Immature natural killer cell (primary cell): ENCODE measurements at regions not wholly inside any gene's neighbourhood (a gene's known extent, or its start where the extent isn't known, plus 50 kb on each side); places are given as distances from the start of the nearest gene placed in this dataset.
"Not testable (repeated sequence)": the region's sequence is repeated elsewhere in the genome, so short reads cannot be mapped to it uniquely, and the experiment has no call there.

Experiments used
- DNase-seq, 3 donors: peaks; one replicate each; pipeline ENCODE4 v3.0.0; 2022; ENCODE audit warnings: mixed read lengths in 1 of 3
- H3K27ac Mint-ChIP-seq, 6 donors: one replicate each; pipeline ENCODE4 v1.8.0; 2020; ENCODE audit warnings: mixed read lengths in 6 of 6, mild to moderate bottlenecking in 5 of 6, inconsistent platforms in 4 of 6, moderate library complexity in 3 of 6
- H3K27me3 Mint-ChIP-seq, 3 donors: one replicate each; pipeline ENCODE4 v1.8.0; 2020 to 2021; ENCODE audit warnings: low read depth in 3 of 3, mild to moderate bottlenecking in 3 of 3, mixed read lengths in 3 of 3, moderate library complexity in 3 of 3, inconsistent platforms in 1 of 3
- H3K36me3 Mint-ChIP-seq, 3 donors: one replicate each; pipeline ENCODE4 v1.8.0; 2020; ENCODE audit warnings: mixed read lengths in 3 of 3, inconsistent platforms in 2 of 3, mild to moderate bottlenecking in 2 of 3
- H3K4me1 Mint-ChIP-seq, 2 donors: one replicate each; pipeline ENCODE4 v1.8.0; 2020; ENCODE audit warnings: inconsistent platforms in 2 of 2, mild to moderate bottlenecking in 2 of 2, mixed read lengths in 2 of 2, moderate library complexity in 1 of 2
- H3K4me3 Mint-ChIP-seq, 5 donors: one replicate each; pipeline ENCODE4 v1.8.0; 2020; ENCODE audit warnings: mild to moderate bottlenecking in 5 of 5, mixed read lengths in 5 of 5, inconsistent platforms in 3 of 5, moderate library complexity in 3 of 5
- H3K9me3 Mint-ChIP-seq, 6 donors: one replicate each; pipeline ENCODE4 v1.8.0; 2020; ENCODE audit warnings: mild to moderate bottlenecking in 6 of 6, mixed read lengths in 6 of 6, inconsistent platforms in 4 of 6, moderate library complexity in 3 of 6

GRCh38 chr22:22178992-22179391 lies 65.6 kb upstream of the VPREB1 start:
- Mint-ChIP-seq H3K4me1 (no peaks in the 10 kb centered on the region), H3K27ac (no peak overlapping the region), H3K4me3 (no peak overlapping the region), H3K27me3 (peaks cover 2 to 13% (median 4%) of the 10 kb centered on the region in 3 donors), H3K36me3 (no peaks in the 10 kb centered on the region), H3K9me3 (no peaks in the 10 kb centered on the region)
- no peak for DNase-seq

DNA sequence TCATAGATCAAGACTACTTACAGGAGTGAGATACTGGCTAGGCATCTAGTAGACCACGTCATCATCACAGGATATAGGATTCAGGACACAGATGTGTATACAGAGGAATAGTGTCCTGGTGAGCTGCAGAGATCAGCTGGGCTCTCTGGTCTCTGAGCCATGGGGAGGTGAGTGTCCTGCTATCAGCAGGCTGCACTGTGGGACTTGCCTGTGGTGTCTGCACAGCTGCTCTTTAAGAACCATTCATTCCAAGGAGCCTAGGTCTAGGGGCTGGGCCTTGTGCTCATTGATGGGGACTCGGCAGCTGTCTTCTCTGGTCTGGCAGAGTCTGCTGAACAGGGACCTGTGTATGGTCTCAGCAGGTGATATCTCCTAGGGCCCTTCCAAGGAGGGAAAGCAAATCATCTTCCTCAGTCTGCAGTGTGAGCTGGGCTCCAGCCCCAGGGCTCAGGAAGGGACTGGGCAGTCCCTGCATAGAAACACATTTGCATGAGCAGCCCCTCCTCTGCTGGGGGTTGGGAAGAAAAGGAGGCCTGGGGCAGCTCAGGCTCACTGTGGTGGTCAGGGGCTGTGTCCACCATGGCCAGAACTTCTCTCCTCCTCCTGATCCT lies 66.1 kb upstream of the VPREB1 start:
- Mint-ChIP-seq H3K9me3 (no peaks in the 10 kb centered on the region), H3K4me1 (no peaks in the 10 kb centered on the region), H3K27me3 (peaks cover 2 to 15% (median 4%) of the 10 kb centered on the region in 3 donors), H3K27ac (no peak overlapping the region), H3K36me3 (no peaks in the 10 kb centered on the region), H3K4me3 (no peak overlapping the region)
- no peak for DNase-seq

- no peaks in the 10 kb centered on the region for H3K4me1 Mint-ChIP-seq
- DNase-seq, result no peak
- H3K27ac Mint-ChIP-seq, result no peak overlapping the region
- no peak overlapping the region for H3K4me3 Mint-ChIP-seq
- H3K9me3 Mint-ChIP-seq, result no peaks in the 10 kb centered on the region
- no peaks in the 10 kb centered on the region for H3K36me3 Mint-ChIP-seq
- peaks cover 2 to 18% (median 3%) of the 10 kb centered on the region in 3 donors for H3K27me3 Mint-ChIP-seq
Observed at GRCh38 chr22:22176929-22177616, 67.5 kb upstream of the VPREB1 start.

GRCh38 chr22:22172896-22173628 lies 71.5 kb upstream of the VPREB1 start:
- H3K4me3 Mint-ChIP-seq, H3K27ac Mint-ChIP-seq, H3K9me3 Mint-ChIP-seq, H3K27me3 Mint-ChIP-seq, DNase-seq, H3K36me3 Mint-ChIP-seq: not testable (repeated sequence)
- H3K4me1 Mint-ChIP-seq, result peaks cover 6 to 21% of the 10 kb centered on the region in 2 donors

DNA sequence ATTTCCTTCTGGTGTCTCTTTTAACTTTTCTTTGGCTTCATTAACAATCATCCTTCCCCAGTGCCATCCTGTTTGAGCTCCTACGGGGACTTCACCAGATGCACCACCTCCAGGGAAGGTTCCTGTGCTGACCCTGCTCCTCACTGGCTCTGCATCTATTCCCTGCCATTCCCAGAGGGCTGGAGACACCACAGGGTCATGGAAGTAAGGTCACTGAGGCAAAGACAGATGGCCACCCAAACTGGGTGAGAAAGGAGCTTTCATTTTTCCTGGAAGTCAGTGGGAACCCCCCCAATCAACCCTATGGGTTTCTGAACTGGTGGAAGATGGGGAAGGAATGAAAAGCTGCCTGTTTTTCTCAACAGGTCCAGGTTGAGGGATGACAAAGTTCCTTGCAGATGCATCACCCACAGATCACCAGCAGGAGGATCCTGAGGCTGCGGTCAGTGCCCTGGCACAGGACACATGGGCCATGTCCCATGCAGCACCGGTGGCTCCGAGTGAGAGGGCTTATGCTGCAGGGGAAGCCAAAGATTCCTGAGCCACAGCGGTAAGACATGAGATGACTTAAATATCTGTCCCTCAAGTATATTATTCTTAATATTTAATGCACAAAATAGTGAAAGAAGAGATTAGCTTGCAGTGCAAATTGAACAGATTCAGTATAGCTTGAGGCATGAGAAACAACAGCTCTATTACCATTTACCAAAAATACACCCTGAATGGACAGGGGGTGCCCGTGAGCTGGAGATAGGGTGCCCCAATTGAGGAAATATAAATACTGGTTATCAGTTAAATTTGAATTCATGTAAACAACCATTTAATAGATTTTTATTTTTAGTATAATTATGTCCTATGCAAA lies 73.0 kb upstream of the VPREB1 start:
- Mint-ChIP-seq H3K4me3 (no peak overlapping the region), H3K9me3 (peaks cover 0 to 1% (median 0%) of the 10 kb centered on the region in 6 donors), H3K36me3 (no peaks in the 10 kb centered on the region)

GRCh38 chr22:22169923-22170322 lies 74.7 kb upstream of the VPREB1 start:
- H3K27ac Mint-ChIP-seq, result no peak overlapping the region
- peak overlapping the region; percentile 17 to 27 (median 23) for H3K4me3 Mint-ChIP-seq
- no peaks in the 10 kb centered on the region for H3K36me3 Mint-ChIP-seq
- peaks cover 18 to 36% of the 10 kb centered on the region in 2 donors for H3K4me1 Mint-ChIP-seq
- no peak for DNase-seq
- H3K9me3 Mint-ChIP-seq, result peaks cover 0 to 1% (median 0%) of the 10 kb centered on the region in 6 donors
- H3K27me3 Mint-ChIP-seq, result peaks cover 0 to 5% (median 0%) of the 10 kb centered on the region in 3 donors

More for the DNA sequence above, 73.0 kb upstream of the VPREB1 start:
- H3K27me3 Mint-ChIP-seq, result peaks cover 0 to 5% (median 0%) of the 10 kb centered on the region in 3 donors
- H3K27ac Mint-ChIP-seq, result no peak overlapping the region
- no peak for DNase-seq
- peaks cover 18 to 36% of the 10 kb centered on the region in 2 donors for H3K4me1 Mint-ChIP-seq

DNA sequence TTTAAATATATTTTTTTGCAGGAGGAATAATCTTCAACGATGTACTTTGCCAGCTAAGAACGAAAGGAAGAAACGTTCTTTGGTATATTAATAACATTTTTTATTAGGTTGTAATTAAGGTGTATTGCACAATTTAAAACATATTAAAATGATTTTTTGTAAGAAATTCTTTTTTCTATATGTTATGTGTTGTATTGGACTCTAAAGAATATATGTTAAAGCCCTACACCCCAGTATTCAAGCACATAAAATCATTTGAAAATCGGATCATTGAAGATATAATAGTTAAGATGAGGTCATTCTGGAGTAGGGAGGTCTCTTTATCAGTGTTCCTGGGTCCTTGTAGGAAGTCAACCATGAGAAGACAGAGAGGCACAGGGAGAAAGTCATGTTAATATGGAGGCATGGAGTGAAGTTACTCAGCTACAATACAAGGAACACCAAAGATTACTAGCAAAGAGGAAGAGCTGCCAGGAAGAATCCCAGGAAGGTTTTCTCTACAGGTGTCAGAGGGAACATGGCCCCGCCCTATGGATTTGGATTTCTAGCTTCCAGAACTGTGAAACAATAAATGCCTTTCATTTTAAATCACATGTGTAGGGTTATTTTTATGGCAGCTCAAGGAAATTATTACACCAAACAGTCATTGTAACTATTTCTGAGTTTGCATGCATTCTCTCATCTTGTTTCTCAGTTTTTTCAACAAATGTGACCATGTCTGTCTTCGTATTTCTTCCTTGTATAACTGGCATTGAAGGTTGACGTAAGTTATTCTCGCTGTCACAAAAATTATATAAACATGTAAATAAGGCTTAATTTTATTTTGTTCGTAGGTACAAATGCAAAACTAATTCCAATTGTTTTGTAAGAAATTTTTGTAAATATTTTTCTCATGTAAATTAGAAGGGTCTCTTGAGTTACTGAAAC lies 75.4 kb upstream of the VPREB1 start:
- Mint-ChIP-seq H3K4me1 (peaks cover 18 to 36% of the 10 kb centered on the region in 2 donors), H3K27me3 (peaks cover 0 to 8% (median 0%) of the 10 kb centered on the region in 3 donors)

DNA sequence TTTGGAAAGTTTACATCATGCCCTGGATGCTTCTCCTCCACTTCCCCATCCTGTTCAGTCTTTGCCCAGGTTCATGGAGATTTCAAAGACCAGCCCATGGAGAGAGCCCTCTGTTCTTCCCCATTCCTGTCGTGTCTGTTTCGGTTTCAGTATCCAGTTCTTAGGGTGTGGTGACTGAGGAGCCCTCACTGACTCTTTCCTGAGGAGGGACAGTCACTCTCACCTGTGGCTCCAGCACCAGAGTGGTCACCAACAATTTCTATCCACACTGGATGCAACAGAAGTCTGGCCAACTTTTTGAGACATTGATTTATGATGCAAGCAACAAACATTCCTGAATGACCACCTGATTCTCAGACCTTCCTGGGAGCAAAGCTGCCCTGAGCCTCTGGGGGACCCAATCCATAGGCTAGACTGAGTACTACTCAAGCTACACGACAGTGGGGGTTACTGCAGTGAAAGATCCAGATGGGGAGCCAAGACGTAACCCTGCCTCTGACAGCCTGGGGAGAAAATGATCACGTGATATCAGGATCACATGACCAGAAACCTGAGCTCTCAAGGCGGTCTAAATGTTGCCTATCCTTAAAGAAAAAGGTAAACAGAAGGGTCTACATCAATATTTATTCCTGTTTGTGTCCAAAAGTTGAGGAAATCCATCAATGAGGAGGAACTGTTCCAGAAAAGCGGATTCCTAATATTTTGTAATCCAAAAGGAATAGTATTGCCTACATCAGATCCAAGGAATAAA lies 76.2 kb upstream of the VPREB1 start:
- no peak for DNase-seq
- Mint-ChIP-seq H3K4me3 (peak overlapping the region; percentile 39 to 73 (median 56)), H3K4me1 (peaks cover 18 to 36% of the 10 kb centered on the region in 2 donors), H3K36me3 (no peaks in the 10 kb centered on the region), H3K27me3 (peaks cover 0 to 5% (median 0%) of the 10 kb centered on the region in 3 donors), H3K9me3 (peaks cover 0 to 1% (median 0%) of the 10 kb centered on the region in 6 donors), H3K27ac (peak overlapping the region; percentile 64 to 89 (median 73))

More for the DNA sequence above, 75.4 kb upstream of the VPREB1 start:
- Mint-ChIP-seq H3K9me3 (peaks cover 0 to 1% (median 0%) of the 10 kb centered on the region in 6 donors), H3K4me3 (no peak overlapping the region), H3K27ac (no peak overlapping the region), H3K36me3 (no peaks in the 10 kb centered on the region)
- no peak for DNase-seq

GRCh38 chr22:22167791-22168189 lies 76.8 kb upstream of the VPREB1 start:
- Mint-ChIP-seq H3K9me3 (peaks cover 0 to 1% (median 0%) of the 10 kb centered on the region in 6 donors), H3K27me3 (peaks cover 0 to 3% (median 0%) of the 10 kb centered on the region in 3 donors), H3K27ac (peak overlapping the region; percentile 64 to 89 (median 73)), H3K4me3 (peak overlapping the region; percentile 39 to 73 (median 56)), H3K36me3 (no peaks in the 10 kb centered on the region), H3K4me1 (peaks cover 18 to 36% of the 10 kb centered on the region in 2 donors)
- DNase-seq, result peak; percentile 18 to 52 (median 31)

DNA sequence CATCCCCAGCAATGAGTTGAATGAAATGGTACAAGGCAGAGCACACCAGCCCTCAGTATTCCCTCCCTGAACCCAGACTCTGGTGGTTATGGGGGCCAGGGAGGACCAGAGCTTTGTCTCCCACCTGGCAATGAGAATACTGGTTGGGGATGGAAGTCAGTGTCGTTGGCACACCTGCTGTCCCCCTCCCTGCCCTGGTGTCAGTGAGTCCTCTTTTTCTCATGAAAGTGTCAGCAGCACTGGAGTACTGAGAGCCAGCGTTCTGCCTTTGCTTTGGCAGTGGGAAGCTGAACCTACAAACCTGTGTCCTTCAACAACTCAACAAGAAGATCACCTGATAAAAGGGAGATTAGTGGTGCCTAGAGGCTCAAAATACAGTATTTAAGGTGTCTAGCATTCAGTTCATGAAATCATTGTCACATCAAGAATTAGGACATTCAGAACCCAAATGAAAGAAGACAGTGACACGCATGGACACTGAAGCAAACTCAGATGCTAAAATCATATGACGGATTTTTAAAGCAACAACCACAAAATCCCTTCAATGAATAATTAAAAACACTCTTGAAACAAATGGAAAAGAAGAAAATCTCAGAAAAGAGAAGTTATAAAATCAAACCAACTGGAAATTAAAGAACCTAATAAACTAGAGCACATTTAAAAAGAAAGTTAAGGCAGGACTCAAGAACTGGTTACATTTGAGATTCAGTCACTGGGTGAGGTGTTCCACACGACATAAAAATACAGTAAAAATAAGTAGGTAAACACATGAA lies 77.5 kb upstream of the VPREB1 start:
- DNase-seq, result no peak

GRCh38 chr22:22165936-22166710 lies 78.5 kb upstream of the VPREB1 start:
- DNase-seq, result no peak
- H3K27me3 Mint-ChIP-seq, result peaks cover 0 to 7% (median 3%) of the 10 kb centered on the region in 3 donors
- peaks cover 18 to 35% of the 10 kb centered on the region in 2 donors for H3K4me1 Mint-ChIP-seq
- H3K36me3 Mint-ChIP-seq, result no peaks in the 10 kb centered on the region
- H3K27ac Mint-ChIP-seq, result peak overlapping the region in 1 of 6 donors; percentile 40
- H3K9me3 Mint-ChIP-seq, result peaks cover 0 to 1% (median 0%) of the 10 kb centered on the region in 6 donors
- no peak overlapping the region for H3K4me3 Mint-ChIP-seq

More for the DNA sequence above, 77.5 kb upstream of the VPREB1 start:
- Mint-ChIP-seq H3K27ac (peak overlapping the region in 3 of 6 donors; percentile 67 to 83 (median 77)), H3K9me3 (peaks cover 0 to 1% (median 0%) of the 10 kb centered on the region in 6 donors), H3K36me3 (no peaks in the 10 kb centered on the region), H3K4me1 (peaks cover 18 to 36% of the 10 kb centered on the region in 2 donors), H3K4me3 (peak overlapping the region in 1 of 5 donors; percentile 72), H3K27me3 (peaks cover 0 to 5% (median 2%) of the 10 kb centered on the region in 3 donors)
